SK-N-SH (cell line): ENCODE measurements at regions not wholly inside any gene's neighbourhood (a gene's known extent, or its start where the extent isn't known, plus 50 kb on each side); places are given as distances from the start of the nearest gene placed in this dataset.

ENCODE experiments used
- CTCF ChIA-PET: fragments of 300-600, 350-600 bp; formaldehyde crosslinking; extraction: SDS; loops from one replicate; lab custom pipeline; 2021; lab: Yijun Ruan, JAX
- POLR2A ChIA-PET: fragments of 350-600 bp; sonication (Branson Sonifier 250); formaldehyde crosslinking; extraction: SDS; loops from one replicate; lab custom pipeline; 2020; ENCODE audit warnings: antibody characterized with exemption, inconsistent platforms; lab: Yijun Ruan, JAX
- DNase-seq: peaks from one replicate; pipeline ENCODE4 v3.0.0; 2012
- H2AFZ ChIP-seq: fragments of 200-600 bp; sonication (generic); 2 replicates; pipeline ENCODE4 v1.8.1; 2016; ENCODE audit warnings: antibody characterized with exemption, mild to moderate bottlenecking, low read depth
- H3F3A ChIP-seq: fragments of 200-600 bp; sonication (generic); replicated peaks from 2 replicates; pipeline ENCODE3; 2016; ENCODE audit warnings: antibody characterized with exemption, mild to moderate bottlenecking; ENCODE audit not compliant: insufficient read depth
- H3K27ac ChIP-seq, 2 experiments: fragments of 200-500 bp in 1 of 2; fragments of 200-600 bp in 1 of 2; sonication (Bioruptor generic) in 1 of 2; sonication (generic), shearing (Covaris generic) in 1 of 2; 2 replicates each; pipeline versions ENCODE4 v1.5.1 to v1.6.1; 2014 to 2016; ENCODE audit warnings: low read depth in 2 of 2, inconsistent platforms in 1 of 2, low read length in 1 of 2, mild to moderate bottlenecking in 1 of 2, mixed read lengths in 1 of 2
- H3K27me3 ChIP-seq: fragments of 200-600 bp; sonication (generic), shearing (Covaris generic); 2 replicates; pipeline ENCODE4 v1.6.1; 2016; ENCODE audit warnings: mixed run types; ENCODE audit not compliant: insufficient read depth
- H3K36me3 ChIP-seq, 2 experiments: fragments of 200-500 bp in 1 of 2; fragments of 200-600 bp in 1 of 2; sonication (Bioruptor generic) in 1 of 2; sonication (generic) in 1 of 2; replicated peaks in 1 of 2; 2 replicates each; pipeline versions ENCODE3 to v1.5.1; 2014 to 2016; ENCODE audit warnings: low read length in 1 of 2, mild to moderate bottlenecking in 1 of 2; ENCODE audit not compliant: insufficient read depth in 2 of 2, control insufficient read depth in 1 of 2
- H3K4me1 ChIP-seq, 2 experiments: fragments of 200-500 bp in 1 of 2; fragments of 200-600 bp in 1 of 2; sonication (Bioruptor generic) in 1 of 2; sonication (generic), shearing (Covaris generic) in 1 of 2; 2 replicates each; pipeline versions ENCODE4 v1.5.1 to v1.6.1; 2014 to 2016; ENCODE audit warnings: low read depth in 1 of 2, low read length in 1 of 2, mixed run types in 1 of 2; ENCODE audit not compliant: insufficient read depth in 2 of 2, control insufficient read depth in 1 of 2
- H3K4me2 ChIP-seq: fragments of 200-600 bp; sonication (generic), shearing (Covaris generic); 2 replicates; pipeline ENCODE4 v1.6.1; 2017; ENCODE audit warnings: mixed run types
- H3K4me3 ChIP-seq, 2 experiments: fragments of 200-500 bp in 1 of 2; fragments of 200-600 bp in 1 of 2; sonication (Bioruptor generic) in 1 of 2; sonication (generic), shearing (Covaris generic) in 1 of 2; 2 replicates each; pipeline versions ENCODE4 v1.5.1 to v1.8.1; 2014 to 2016; ENCODE audit warnings: low read depth in 2 of 2, inconsistent platforms in 1 of 2, low read length in 1 of 2, mild to moderate bottlenecking in 1 of 2, mixed read lengths in 1 of 2, moderate library complexity in 1 of 2
- H3K79me2 ChIP-seq: fragments of 200-600 bp; sonication (generic); 2 replicates; pipeline ENCODE4 v1.8.1; 2017; ENCODE audit warnings: mild to moderate bottlenecking; ENCODE audit not compliant: insufficient read depth
- H3K9ac ChIP-seq: fragments of 200-600 bp; sonication (generic); 2 replicates; pipeline ENCODE4 v1.6.1; 2017; ENCODE audit warnings: mixed run types
- H3K9me2 ChIP-seq: fragments of 200-600 bp; sonication (generic); 2 replicates; pipeline ENCODE4 v1.6.1; 2017; ENCODE audit warnings: mixed run types
- H3K9me3 ChIP-seq: fragments of 200-600 bp; sonication (generic); 2 replicates; pipeline ENCODE4 v1.6.1; 2017; ENCODE audit warnings: mixed run types, mild to moderate bottlenecking, moderate library complexity
- H4K20me1 ChIP-seq: fragments of 200-600 bp; sonication (generic); 2 replicates; pipeline ENCODE4 v1.6.1; 2017; ENCODE audit warnings: mild to moderate bottlenecking, mixed run types; ENCODE audit not compliant: insufficient read depth
- CHD2 ChIP-seq: fragments of 150-350 bp; IDR thresholded peaks from 2 replicates; pipeline ENCODE4 v1.6.1; 2018; ENCODE audit warnings: low read length; ENCODE audit not compliant: partially characterized antibody
- EZH2phosphoT487 ChIP-seq: fragments of 200-600 bp; sonication (generic); IDR thresholded peaks from 2 replicates; pipeline ENCODE4 v1.6.1; 2017; ENCODE audit warnings: low read depth, mixed run types, mild to moderate bottlenecking, antibody characterized with exemption, moderate library complexity, borderline replicate concordance
- FOSL2 ChIP-seq: IDR thresholded peaks from 2 replicates; pipeline ENCODE4 v1.4.0; 2012; ENCODE audit warnings: low read depth, mild to moderate bottlenecking, moderate library complexity, borderline replicate concordance
- FOXJ3 ChIP-seq: sonication (generic); formaldehyde crosslinking; IDR thresholded peaks from 2 replicates; pipeline ENCODE4 v1.5.1; 2020; ENCODE audit warnings: mild to moderate bottlenecking, missing genetic modification reagents
- FOXM1 ChIP-seq: IDR thresholded peaks from 2 replicates; pipeline ENCODE4 v1.4.0; 2012; ENCODE audit warnings: low read depth, mild to moderate bottlenecking
- GATA2 ChIP-seq: sonication (generic); formaldehyde crosslinking; IDR thresholded peaks from 2 replicates; pipeline ENCODE4 v1.5.0; 2020; ENCODE audit warnings: mild to moderate bottlenecking, missing genetic modification reagents
- MEF2A ChIP-seq: IDR thresholded peaks from 2 replicates; pipeline ENCODE4 v1.4.0; 2012; ENCODE audit warnings: low read depth, borderline replicate concordance
- NRF1 ChIP-seq: IDR thresholded peaks from 2 replicates; pipeline ENCODE4 v1.6.1; 2012; ENCODE audit warnings: low read depth, mild to moderate bottlenecking, low read length
- POLR2AphosphoS5 ChIP-seq: IDR thresholded peaks from 2 replicates; pipeline ENCODE4 v1.6.1; 2012; ENCODE audit warnings: low read depth, low read length
- RCOR1 ChIP-seq: fragments of 150-350 bp; IDR thresholded peaks from 2 replicates; pipeline ENCODE4 v1.6.1; 2017; ENCODE audit warnings: antibody characterized with exemption, low read length
- RFX5 ChIP-seq: IDR thresholded peaks from 2 replicates; pipeline ENCODE4 v1.6.1; 2012; ENCODE audit warnings: mild to moderate bottlenecking, improper control_type of control experiment, low read length
- RXRA ChIP-seq: IDR thresholded peaks from 2 replicates; pipeline ENCODE4 v1.4.0; 2012; ENCODE audit warnings: low read depth, mild to moderate bottlenecking, borderline replicate concordance
- TAF1 ChIP-seq: IDR thresholded peaks from 2 replicates; pipeline ENCODE4 v1.6.1; 2012; ENCODE audit warnings: low read depth, mild to moderate bottlenecking, low read length, moderate library complexity, borderline replicate concordance
- WGBS: methylation state at CpG from one replicate; pipeline ENCODE4 v1.1.6; 2017; ENCODE audit warnings: low lambda C conversion rate; 5-methylcytosine and 5-hydroxymethylcytosine counted together
- TF ChIP-seq, protein P1 (sequence below): fragments of 200-600 bp; sonication (generic); IDR thresholded peaks from 2 replicates; pipeline ENCODE4 v1.6.1; 2017; ENCODE audit warnings: antibody characterized with exemption, mild to moderate bottlenecking, moderate library complexity
- TF ChIP-seq, protein P2 (sequence below): IDR thresholded peaks from 2 replicates; pipeline ENCODE4 v1.4.0; 2012; ENCODE audit warnings: low read depth, borderline replicate concordance
- TF ChIP-seq, protein P3 (sequence below): IDR thresholded peaks from 2 replicates; pipeline ENCODE4; 2012
- TF ChIP-seq, protein P4 (sequence below): fragments of 150-350 bp; IDR thresholded peaks from 2 replicates; pipeline ENCODE4 v1.6.1; 2016; ENCODE audit warnings: mild to moderate bottlenecking, low read depth, low read length

DNA sequence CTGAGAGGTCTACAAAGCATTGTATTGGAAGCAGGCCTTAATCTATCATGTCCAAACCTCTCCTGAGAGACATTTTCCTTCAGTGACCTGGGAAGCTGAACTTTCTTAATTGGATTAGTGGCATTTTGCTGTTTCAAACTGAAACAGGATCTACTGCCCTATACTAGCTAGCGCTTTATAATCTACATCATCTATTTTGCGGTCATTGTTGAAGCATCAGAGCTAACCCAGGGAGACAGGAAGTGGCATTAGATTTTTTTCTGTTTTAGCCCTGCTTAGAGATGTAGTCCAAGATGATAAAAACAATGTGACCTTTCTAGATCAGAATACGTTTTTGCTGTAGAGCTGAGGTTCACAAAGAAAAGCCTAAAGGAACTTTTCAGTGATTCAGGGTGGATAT, 147.4 kb upstream of the AGR3 start:
- Histone ChIP-seq H3K4me2 (no peak overlapping the region), H3K27ac (no peak overlapping the region), H3K4me1 (no peaks in the 10 kb centered on the region), H3K9me3 (no peaks in the 10 kb centered on the region), H3K9me2 (no peaks in the 10 kb centered on the region), H3K9ac (no peak overlapping the region), H3F3A (no peaks in the 10 kb centered on the region), H3K27me3 (no peaks in the 10 kb centered on the region; the same call in 1 of the 2 replicates), H3K79me2 (no peaks in the 10 kb centered on the region), H3K4me3 (no peak overlapping the region), H2AFZ (no peak overlapping the region), H3K36me3 (no peaks in the 10 kb centered on the region), H4K20me1 (no peaks in the 10 kb centered on the region)
- WGBS, result 12% methylated on average over 3 of the region's 3 CpGs
- no peak for TF ChIP-seq CHD2
- TF ChIP-seq NRF1, result no peak
- no peak for TF ChIP-seq POLR2AphosphoS5
- TF ChIP-seq, protein P1, sequence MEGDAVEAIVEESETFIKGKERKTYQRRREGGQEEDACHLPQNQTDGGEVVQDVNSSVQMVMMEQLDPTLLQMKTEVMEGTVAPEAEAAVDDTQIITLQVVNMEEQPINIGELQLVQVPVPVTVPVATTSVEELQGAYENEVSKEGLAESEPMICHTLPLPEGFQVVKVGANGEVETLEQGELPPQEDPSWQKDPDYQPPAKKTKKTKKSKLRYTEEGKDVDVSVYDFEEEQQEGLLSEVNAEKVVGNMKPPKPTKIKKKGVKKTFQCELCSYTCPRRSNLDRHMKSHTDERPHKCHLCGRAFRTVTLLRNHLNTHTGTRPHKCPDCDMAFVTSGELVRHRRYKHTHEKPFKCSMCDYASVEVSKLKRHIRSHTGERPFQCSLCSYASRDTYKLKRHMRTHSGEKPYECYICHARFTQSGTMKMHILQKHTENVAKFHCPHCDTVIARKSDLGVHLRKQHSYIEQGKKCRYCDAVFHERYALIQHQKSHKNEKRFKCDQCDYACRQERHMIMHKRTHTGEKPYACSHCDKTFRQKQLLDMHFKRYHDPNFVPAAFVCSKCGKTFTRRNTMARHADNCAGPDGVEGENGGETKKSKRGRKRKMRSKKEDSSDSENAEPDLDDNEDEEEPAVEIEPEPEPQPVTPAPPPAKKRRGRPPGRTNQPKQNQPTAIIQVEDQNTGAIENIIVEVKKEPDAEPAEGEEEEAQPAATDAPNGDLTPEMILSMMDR, result no peak
- ChIA-PET POLR2A (no interaction called here), CTCF (no interaction called here)
- DNase-seq, result no peak

DNA sequence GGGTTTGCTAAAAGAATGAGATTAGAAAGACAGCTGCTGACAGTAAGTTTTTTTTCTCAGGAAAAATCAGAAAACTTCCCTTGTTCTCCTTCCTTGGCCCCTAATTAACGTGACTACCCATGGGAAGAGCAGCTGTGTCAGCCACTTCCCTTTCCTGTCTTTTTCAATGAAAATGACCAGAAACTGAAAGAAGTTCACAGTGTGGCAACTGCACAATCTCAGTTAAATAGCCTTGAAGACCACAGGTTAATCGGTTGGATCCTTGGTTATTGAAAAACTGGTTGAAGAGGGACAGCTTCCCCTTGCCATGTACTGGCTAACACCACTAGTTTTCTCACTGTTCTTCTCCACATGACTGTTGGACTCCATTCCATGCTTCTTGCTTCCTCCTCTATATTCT, 148.8 kb upstream of the AGR3 start:
- POLR2A ChIA-PET, result no interaction called here
- TF ChIP-seq FOXJ3 (CRISPR knock-in tag), result no peak
- TF ChIP-seq, protein P2, sequence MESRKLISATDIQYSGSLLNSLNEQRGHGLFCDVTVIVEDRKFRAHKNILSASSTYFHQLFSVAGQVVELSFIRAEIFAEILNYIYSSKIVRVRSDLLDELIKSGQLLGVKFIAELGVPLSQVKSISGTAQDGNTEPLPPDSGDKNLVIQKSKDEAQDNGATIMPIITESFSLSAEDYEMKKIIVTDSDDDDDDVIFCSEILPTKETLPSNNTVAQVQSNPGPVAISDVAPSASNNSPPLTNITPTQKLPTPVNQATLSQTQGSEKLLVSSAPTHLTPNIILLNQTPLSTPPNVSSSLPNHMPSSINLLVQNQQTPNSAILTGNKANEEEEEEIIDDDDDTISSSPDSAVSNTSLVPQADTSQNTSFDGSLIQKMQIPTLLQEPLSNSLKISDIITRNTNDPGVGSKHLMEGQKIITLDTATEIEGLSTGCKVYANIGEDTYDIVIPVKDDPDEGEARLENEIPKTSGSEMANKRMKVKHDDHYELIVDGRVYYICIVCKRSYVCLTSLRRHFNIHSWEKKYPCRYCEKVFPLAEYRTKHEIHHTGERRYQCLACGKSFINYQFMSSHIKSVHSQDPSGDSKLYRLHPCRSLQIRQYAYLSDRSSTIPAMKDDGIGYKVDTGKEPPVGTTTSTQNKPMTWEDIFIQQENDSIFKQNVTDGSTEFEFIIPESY, result no peak
- no peak for TF ChIP-seq FOXM1
- TF ChIP-seq FOSL2, result no peak
- no peak for TF ChIP-seq GATA2 (CRISPR knock-in tag)
- no peak for TF ChIP-seq RXRA
- TF ChIP-seq, protein P3, sequence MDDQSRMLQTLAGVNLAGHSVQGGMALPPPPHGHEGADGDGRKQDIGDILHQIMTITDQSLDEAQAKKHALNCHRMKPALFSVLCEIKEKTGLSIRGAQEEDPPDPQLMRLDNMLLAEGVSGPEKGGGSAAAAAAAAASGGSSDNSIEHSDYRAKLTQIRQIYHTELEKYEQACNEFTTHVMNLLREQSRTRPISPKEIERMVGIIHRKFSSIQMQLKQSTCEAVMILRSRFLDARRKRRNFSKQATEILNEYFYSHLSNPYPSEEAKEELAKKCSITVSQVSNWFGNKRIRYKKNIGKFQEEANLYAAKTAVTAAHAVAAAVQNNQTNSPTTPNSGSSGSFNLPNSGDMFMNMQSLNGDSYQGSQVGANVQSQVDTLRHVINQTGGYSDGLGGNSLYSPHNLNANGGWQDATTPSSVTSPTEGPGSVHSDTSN, result no peak
- TF ChIP-seq POLR2AphosphoS5, result no peak
- no peak for TF ChIP-seq EZH2phosphoT487
- no peak for TF ChIP-seq NRF1
- no peak for TF ChIP-seq MEF2A
- TF ChIP-seq CHD2, result no peak
- no peak for TF ChIP-seq RFX5
- TF ChIP-seq TAF1, result no peak
- TF ChIP-seq, protein P4, sequence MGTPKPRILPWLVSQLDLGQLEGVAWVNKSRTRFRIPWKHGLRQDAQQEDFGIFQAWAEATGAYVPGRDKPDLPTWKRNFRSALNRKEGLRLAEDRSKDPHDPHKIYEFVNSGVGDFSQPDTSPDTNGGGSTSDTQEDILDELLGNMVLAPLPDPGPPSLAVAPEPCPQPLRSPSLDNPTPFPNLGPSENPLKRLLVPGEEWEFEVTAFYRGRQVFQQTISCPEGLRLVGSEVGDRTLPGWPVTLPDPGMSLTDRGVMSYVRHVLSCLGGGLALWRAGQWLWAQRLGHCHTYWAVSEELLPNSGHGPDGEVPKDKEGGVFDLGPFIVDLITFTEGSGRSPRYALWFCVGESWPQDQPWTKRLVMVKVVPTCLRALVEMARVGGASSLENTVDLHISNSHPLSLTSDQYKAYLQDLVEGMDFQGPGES, result no peak
- no peak for TF ChIP-seq RCOR1
- H4K20me1 ChIP-seq, result no peaks in the 10 kb centered on the region
- no peaks in the 10 kb centered on the region for H3K9me3 ChIP-seq
- no peaks in the 10 kb centered on the region for H3K36me3 ChIP-seq
- 7% methylated on average over 2 of the region's 2 CpGs for WGBS
- H3K4me1 ChIP-seq, result no peaks in the 10 kb centered on the region
- DNase-seq, result no peak
- H3K4me2 ChIP-seq, result no peak overlapping the region
- H3K27me3 ChIP-seq, result no peaks in the 10 kb centered on the region; the same call in 1 of the 2 replicates
- no peaks in the 10 kb centered on the region for H3K79me2 ChIP-seq
- H3F3A ChIP-seq, result no peaks in the 10 kb centered on the region
- no peaks in the 10 kb centered on the region for H3K9me2 ChIP-seq
- CTCF ChIA-PET, result no interaction called here
- no peak overlapping the region for H2AFZ ChIP-seq
- H3K9ac ChIP-seq, result no peak overlapping the region
- no peak overlapping the region for H3K4me3 ChIP-seq
- H3K27ac ChIP-seq, result no peak overlapping the region
